DND-41 (cell line): ENCODE measurements at regions not wholly inside any gene's neighbourhood (a gene's known extent, or its start where the extent isn't known, plus 50 kb on each side); places are given as distances from the start of the nearest gene placed in this dataset.

Experiments used
- ATAC-seq: fragments of 200-7000 bp; cut with Tn5 transposase; 3 replicates; pipeline ENCODE4 v1.9.1; 2021; ENCODE audit warnings: low read depth; ENCODE audit not compliant: insufficient read depth
- DNase-seq: peaks from one replicate; pipeline ENCODE4 v3.0.0-alpha.2; 2020
- H2AFZ ChIP-seq: 2 replicates; pipeline ENCODE4 v1.6.0; 2012; ENCODE audit warnings: low read depth, low read length
- H3K27ac ChIP-seq: 2 replicates; pipeline ENCODE4 v1.5.1; 2012; ENCODE audit warnings: low read length, inconsistent platforms
- H3K27me3 ChIP-seq: fragments of 200-600 bp; sonication (generic); 2 replicates; pipeline ENCODE4 v1.6.0; 2012; ENCODE audit warnings: low read length, mild to moderate bottlenecking, inconsistent platforms; ENCODE audit not compliant: insufficient read depth, poor library complexity
- H3K36me3 ChIP-seq: 2 replicates; pipeline ENCODE4 v1.5.1; 2012; ENCODE audit warnings: low read length, inconsistent platforms; ENCODE audit not compliant: insufficient read depth
- H3K4me1 ChIP-seq: 2 replicates; pipeline ENCODE4 v1.5.1; 2012; ENCODE audit warnings: mild to moderate bottlenecking, low read length; ENCODE audit not compliant: insufficient read depth
- H3K4me2 ChIP-seq: 2 replicates; pipeline ENCODE4 v1.6.0; 2012; ENCODE audit warnings: mild to moderate bottlenecking, moderate library complexity, low read length, inconsistent platforms; ENCODE audit not compliant: insufficient read depth
- H3K4me3 ChIP-seq, 2 experiments: fragments of 200-600 bp in 1 of 2; shearing (Covaris generic) in 1 of 2; 2 replicates each; pipeline ENCODE4 v1.5.1; 2012 to 2016; ENCODE audit warnings: inconsistent platforms in 2 of 2, low read length in 2 of 2, mild to moderate bottlenecking in 2 of 2, low read depth in 1 of 2, moderate library complexity in 1 of 2
- H3K79me2 ChIP-seq: 2 replicates; pipeline ENCODE4 v1.6.0; 2012; ENCODE audit warnings: low read length, inconsistent platforms; ENCODE audit not compliant: insufficient read depth
- H3K9ac ChIP-seq: 2 replicates; pipeline ENCODE4 v1.6.0; 2012; ENCODE audit warnings: low read depth, mild to moderate bottlenecking, inconsistent platforms, low read length, moderate library complexity
- H3K9me3 ChIP-seq: 2 replicates; pipeline ENCODE4 v1.5.1; 2012; ENCODE audit warnings: low read length, moderate library complexity, mild to moderate bottlenecking, inconsistent platforms; ENCODE audit not compliant: insufficient read depth, severe bottlenecking
- H4K20me1 ChIP-seq: 2 replicates; pipeline ENCODE4 v1.6.0; 2012; ENCODE audit warnings: low read length; ENCODE audit not compliant: insufficient read depth
- EZH2 ChIP-seq: IDR thresholded peaks from 3 replicates; pipeline ENCODE4 v1.6.1; 2012; ENCODE audit warnings: borderline replicate concordance, low read depth, mild to moderate bottlenecking, moderate library complexity, low read length, inconsistent platforms; ENCODE audit not compliant: severe bottlenecking
- TF ChIP-seq, protein P1 (sequence below): IDR thresholded peaks from 2 replicates; pipeline ENCODE4 v1.5.1; 2012; ENCODE audit warnings: borderline replicate concordance, low read length, moderate library complexity, mild to moderate bottlenecking; ENCODE audit not compliant: poor library complexity, severe bottlenecking; ENCODE audit errors: extremely low read depth

DNA sequence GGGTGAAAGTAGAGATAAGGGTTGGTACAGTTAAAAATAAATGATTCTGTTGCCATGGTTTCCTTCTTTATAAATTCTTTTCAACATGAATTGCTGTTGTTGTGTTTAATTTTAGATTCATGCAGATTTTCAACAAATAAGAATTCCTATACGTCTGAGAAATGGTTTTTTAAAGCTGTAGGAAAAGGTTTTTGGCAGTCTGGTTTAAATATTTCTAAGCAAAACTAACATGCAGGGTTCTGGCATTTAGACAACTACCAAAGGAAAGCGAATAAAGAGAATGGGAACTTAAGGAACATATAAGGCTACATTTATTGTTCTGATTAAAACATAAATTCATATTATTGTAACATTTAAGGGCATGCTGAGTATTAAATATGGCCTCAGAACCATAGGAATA, 203.0 kb upstream of the MIR17HG start:
- Histone ChIP-seq H3K4me3 (no peak overlapping the region), H3K79me2 (no peaks in the 10 kb centered on the region), H2AFZ (no peak overlapping the region), H3K27me3 (peaks cover 10% of the 10 kb centered on the region), H3K9me3 (no peaks in the 10 kb centered on the region), H3K9ac (no peak overlapping the region), H3K4me2 (no peak overlapping the region), H3K4me1 (no peaks in the 10 kb centered on the region), H3K36me3 (no peaks in the 10 kb centered on the region), H3K27ac (no peak overlapping the region), H4K20me1 (no peaks in the 10 kb centered on the region)
- no peak for TF ChIP-seq EZH2
- TF ChIP-seq, protein P1, sequence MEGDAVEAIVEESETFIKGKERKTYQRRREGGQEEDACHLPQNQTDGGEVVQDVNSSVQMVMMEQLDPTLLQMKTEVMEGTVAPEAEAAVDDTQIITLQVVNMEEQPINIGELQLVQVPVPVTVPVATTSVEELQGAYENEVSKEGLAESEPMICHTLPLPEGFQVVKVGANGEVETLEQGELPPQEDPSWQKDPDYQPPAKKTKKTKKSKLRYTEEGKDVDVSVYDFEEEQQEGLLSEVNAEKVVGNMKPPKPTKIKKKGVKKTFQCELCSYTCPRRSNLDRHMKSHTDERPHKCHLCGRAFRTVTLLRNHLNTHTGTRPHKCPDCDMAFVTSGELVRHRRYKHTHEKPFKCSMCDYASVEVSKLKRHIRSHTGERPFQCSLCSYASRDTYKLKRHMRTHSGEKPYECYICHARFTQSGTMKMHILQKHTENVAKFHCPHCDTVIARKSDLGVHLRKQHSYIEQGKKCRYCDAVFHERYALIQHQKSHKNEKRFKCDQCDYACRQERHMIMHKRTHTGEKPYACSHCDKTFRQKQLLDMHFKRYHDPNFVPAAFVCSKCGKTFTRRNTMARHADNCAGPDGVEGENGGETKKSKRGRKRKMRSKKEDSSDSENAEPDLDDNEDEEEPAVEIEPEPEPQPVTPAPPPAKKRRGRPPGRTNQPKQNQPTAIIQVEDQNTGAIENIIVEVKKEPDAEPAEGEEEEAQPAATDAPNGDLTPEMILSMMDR, result no peak
- no peak for ATAC-seq
- no peak for DNase-seq

DNA sequence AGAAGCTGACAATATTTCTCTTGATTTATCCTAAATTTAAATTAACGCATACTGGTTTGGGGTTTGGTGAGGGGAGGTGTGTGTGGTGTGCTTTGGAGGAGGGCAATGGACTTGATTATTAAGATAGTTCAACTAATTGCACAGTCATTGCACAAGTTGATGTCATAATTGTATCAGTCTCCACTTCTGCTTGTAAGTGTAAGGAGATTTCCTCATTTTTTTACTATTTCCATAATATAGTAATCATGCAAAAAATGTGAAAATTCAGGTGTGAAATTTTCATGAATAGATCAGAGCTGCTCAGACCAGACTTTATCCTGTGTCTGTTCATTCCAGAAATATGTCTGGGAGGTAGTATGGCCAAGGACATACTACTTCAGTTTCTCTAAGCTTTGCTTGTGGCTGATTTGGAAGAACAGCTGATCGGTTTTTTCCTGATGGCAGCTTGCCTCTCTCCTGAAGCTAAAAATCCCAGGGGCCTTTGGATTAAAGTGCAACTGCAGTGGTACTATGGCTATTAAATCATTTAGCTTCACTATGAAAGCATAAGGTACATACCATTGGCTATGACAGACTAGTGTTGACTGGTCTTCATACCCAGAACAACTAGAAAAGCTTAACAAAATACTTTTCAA, 201.8 kb upstream of the MIR17HG start:
- Histone ChIP-seq H2AFZ (no peak overlapping the region), H3K36me3 (no peaks in the 10 kb centered on the region), H3K27me3 (peaks cover 8% of the 10 kb centered on the region), H3K4me1 (no peaks in the 10 kb centered on the region), H3K79me2 (no peaks in the 10 kb centered on the region), H3K4me2 (no peak overlapping the region), H3K9me3 (no peaks in the 10 kb centered on the region), H4K20me1 (no peaks in the 10 kb centered on the region), H3K4me3 (no peak overlapping the region), H3K9ac (no peak overlapping the region), H3K27ac (no peak overlapping the region)
- no peak for ATAC-seq
- no peak for DNase-seq
- no peak for TF ChIP-seq EZH2
- TF ChIP-seq, protein P1, result no peak

DNA sequence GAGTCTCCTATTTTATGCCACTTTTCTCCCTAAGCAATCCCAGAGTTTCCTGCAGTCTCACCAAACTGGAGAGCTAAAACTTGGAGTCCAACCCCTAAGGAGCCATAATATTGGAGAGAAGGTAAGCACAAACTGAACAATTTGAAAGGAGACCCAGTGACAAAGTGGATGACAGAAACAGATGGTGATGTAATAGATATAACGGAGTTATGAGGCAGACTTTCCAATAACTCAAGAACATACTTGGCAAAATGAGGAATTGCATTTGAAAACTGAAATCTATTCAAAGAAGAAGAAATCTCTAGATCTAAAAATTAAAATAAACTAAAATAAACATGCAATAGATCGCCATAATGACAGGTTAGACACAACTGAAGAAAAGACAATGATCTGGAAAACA, 200.9 kb upstream of the MIR17HG start:
- H3K79me2 ChIP-seq, result no peaks in the 10 kb centered on the region
- no peaks in the 10 kb centered on the region for H3K9me3 ChIP-seq
- no peaks in the 10 kb centered on the region for H3K4me1 ChIP-seq
- no peak overlapping the region for H3K4me2 ChIP-seq
- H4K20me1 ChIP-seq, result no peaks in the 10 kb centered on the region
- H3K36me3 ChIP-seq, result no peaks in the 10 kb centered on the region
- ATAC-seq, result no peak
- peaks cover 4% of the 10 kb centered on the region for H3K27me3 ChIP-seq
- no peak overlapping the region for H2AFZ ChIP-seq
- no peak overlapping the region for H3K4me3 ChIP-seq
- no peak for TF ChIP-seq EZH2
- TF ChIP-seq, protein P1, result no peak
- DNase-seq, result no peak
- no peak overlapping the region for H3K9ac ChIP-seq
- H3K27ac ChIP-seq, result no peak overlapping the region
